Pancreas (tissue), 10 donors: ENCODE measurements at regions not wholly inside any gene's neighbourhood (a gene's known extent, or its start where the extent isn't known, plus 50 kb on each side); places are given as distances from the start of the nearest gene placed in this dataset.

ENCODE experiments used
- ATAC-seq, 4 donors: fragments of 200-7000 bp; cut with Tn5 transposase; one replicate each; pipeline versions ENCODE4 v1.8.0 to v1.9.1; 2020; ENCODE audit warnings: mild to moderate bottlenecking in 4 of 4, moderate library complexity in 4 of 4
- DNase-seq, 6 donors: peaks; one replicate each; pipeline ENCODE4 v3.0.0-alpha.2; 2020
- FAIRE-seq: peaks from 2 replicates; lab custom pipeline; 2012; peaks lifted over from hg19 to GRCh38; lab: Jason Lieb, UNC
- H3K27ac ChIP-seq, 4 donors: fragments of 200-600 bp; sonication (generic); 1 replicate in 3 of 4; 2 replicates in 1 of 4; pipeline versions ENCODE4 v1.5.0 to v1.8.0; 2020
- H3K27me3 ChIP-seq, 4 donors: fragments of 200-600 bp; one replicate each; pipeline ENCODE4 v1.8.0; 2021
- H3K36me3 ChIP-seq, 3 donors: fragments of 200-600 bp; sonication (generic) in 1 of 3; one replicate each; pipeline versions ENCODE4 v1.5.0 to v1.8.0; 2020 to 2021
- H3K4me1 ChIP-seq, 3 donors: fragments of 200-600 bp; one replicate each; pipeline ENCODE4 v1.8.0; 2021
- H3K4me3 ChIP-seq, 4 donors: fragments of 200-600 bp; sonication (generic) in 2 of 4; one replicate each; pipeline versions ENCODE4 v1.5.0 to v1.8.0; 2020 to 2021
- H3K9me3 ChIP-seq, 4 donors: fragments of 200-600 bp; one replicate each; pipeline ENCODE4 v1.8.0; 2021
- WGBS, 2 donors: extraction: QIAGEN DNeasy Blood & Tissue Kit; methylation state at CpG; one replicate each; pipeline ENCODE4 v1.1.7; 2013; 5-methylcytosine and 5-hydroxymethylcytosine counted together
- intact Hi-C, 3 donors: fragments of 100-400 bp; cut with DNase I; formaldehyde crosslinking; loops; one replicate each; pipeline versions ENCODE4 v1.11.1 to v1.14.2; 2022
- TF ChIP-seq, protein P1 (sequence below), 4 donors: fragments of 200-600 bp; sonication (generic) in 3 of 4; IDR thresholded peaks; one replicate each; pipeline versions ENCODE4 v1.5.0 to v1.8.0; 2021; ENCODE audit warnings: antibody characterized with exemption in 4 of 4
- donor health status: healthy with polysubstance abuse.
- donor health status: DM: no; HTN: no; CAD: no; lungs with moderate emphysema.
- donor health status: DM: no; HTN: no; CAD: no.
- donor health status: control.
- donor health status: control.
- donor health status: Bipolar disorder and iron deficiency.
- donor health status: DM: yes; HTN: yes; CAD: no.
- donor health status: DM: no; HTN: no; CAD: no.
- donor health status: DM: no; HTN: no; CAD: no.
- donor health status: DM: yes; HTN: yes; CAD: no.

DNA sequence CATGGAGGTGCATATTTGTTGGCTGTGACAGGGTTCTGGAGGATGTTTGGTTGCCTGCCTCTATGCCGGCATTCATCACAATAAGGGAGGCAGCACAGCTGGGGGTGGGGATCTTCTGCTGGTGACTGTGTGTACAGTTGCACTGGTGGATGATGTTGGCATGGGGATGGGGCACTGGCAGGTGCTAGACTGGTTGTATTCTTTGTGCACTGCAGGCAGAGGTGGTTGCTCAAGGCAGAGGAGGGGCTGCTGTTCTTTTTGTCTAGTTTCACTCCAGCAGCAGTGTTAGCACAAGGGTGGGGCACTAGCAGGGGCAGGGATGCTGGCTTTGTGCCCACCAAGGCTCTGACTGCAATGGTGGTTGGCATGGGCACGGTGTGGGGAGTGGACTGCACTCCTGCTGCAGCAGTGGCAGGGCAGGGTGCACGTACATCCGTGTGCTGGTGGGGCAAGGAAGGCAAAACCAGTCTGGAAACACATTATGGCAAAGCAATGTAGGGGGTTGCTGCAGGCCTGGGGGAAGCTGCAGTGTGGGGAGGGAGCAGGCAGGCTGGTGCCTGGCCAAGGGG is 69.3 kb downstream of the ISOC1 start:
- intact Hi-C loops, result no loop called here
- FAIRE-seq, result no peak
- no peak for ATAC-seq

GRCh38 chr5:129170050-129170449 is 75.5 kb downstream of the ISOC1 start:
- ATAC-seq (no peak), FAIRE-seq (no peak), DNase-seq (no peak)
- TF ChIP-seq, protein P1, sequence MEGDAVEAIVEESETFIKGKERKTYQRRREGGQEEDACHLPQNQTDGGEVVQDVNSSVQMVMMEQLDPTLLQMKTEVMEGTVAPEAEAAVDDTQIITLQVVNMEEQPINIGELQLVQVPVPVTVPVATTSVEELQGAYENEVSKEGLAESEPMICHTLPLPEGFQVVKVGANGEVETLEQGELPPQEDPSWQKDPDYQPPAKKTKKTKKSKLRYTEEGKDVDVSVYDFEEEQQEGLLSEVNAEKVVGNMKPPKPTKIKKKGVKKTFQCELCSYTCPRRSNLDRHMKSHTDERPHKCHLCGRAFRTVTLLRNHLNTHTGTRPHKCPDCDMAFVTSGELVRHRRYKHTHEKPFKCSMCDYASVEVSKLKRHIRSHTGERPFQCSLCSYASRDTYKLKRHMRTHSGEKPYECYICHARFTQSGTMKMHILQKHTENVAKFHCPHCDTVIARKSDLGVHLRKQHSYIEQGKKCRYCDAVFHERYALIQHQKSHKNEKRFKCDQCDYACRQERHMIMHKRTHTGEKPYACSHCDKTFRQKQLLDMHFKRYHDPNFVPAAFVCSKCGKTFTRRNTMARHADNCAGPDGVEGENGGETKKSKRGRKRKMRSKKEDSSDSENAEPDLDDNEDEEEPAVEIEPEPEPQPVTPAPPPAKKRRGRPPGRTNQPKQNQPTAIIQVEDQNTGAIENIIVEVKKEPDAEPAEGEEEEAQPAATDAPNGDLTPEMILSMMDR (IDR thresholded peaks at IDR 0.05), result no peak
- no peaks in the 10 kb centered on the region for H3K4me1 ChIP-seq
- no peak overlapping the region for H3K27ac ChIP-seq
- no peaks in the 10 kb centered on the region for H3K27me3 ChIP-seq
- intact Hi-C loops, result no loop called here
- 70 to 77% methylated on average over 1 of the region's 1 CpG for WGBS, 2 donors
- H3K9me3 ChIP-seq, result no peaks in the 10 kb centered on the region
- H3K36me3 ChIP-seq, result no peaks in the 10 kb centered on the region
- H3K4me3 ChIP-seq, result no peak overlapping the region

More for the DNA sequence above, 69.3 kb downstream of the ISOC1 start:
- H3K4me1 ChIP-seq, result no peaks in the 10 kb centered on the region
- H3K27me3 ChIP-seq, result no peaks in the 10 kb centered on the region
- DNase-seq, result peak in 2 of 6 donors; percentile 15 to 26
- TF ChIP-seq, protein P1 (IDR thresholded peaks at IDR 0.05), result no peak
- no peak overlapping the region for H3K27ac ChIP-seq
- no peak overlapping the region for H3K4me3 ChIP-seq
- H3K36me3 ChIP-seq, result no peaks in the 10 kb centered on the region
- no peaks in the 10 kb centered on the region for H3K9me3 ChIP-seq
- 85 to 90% methylated on average over 4 of the region's 4 CpGs for WGBS, 2 donors

DNA sequence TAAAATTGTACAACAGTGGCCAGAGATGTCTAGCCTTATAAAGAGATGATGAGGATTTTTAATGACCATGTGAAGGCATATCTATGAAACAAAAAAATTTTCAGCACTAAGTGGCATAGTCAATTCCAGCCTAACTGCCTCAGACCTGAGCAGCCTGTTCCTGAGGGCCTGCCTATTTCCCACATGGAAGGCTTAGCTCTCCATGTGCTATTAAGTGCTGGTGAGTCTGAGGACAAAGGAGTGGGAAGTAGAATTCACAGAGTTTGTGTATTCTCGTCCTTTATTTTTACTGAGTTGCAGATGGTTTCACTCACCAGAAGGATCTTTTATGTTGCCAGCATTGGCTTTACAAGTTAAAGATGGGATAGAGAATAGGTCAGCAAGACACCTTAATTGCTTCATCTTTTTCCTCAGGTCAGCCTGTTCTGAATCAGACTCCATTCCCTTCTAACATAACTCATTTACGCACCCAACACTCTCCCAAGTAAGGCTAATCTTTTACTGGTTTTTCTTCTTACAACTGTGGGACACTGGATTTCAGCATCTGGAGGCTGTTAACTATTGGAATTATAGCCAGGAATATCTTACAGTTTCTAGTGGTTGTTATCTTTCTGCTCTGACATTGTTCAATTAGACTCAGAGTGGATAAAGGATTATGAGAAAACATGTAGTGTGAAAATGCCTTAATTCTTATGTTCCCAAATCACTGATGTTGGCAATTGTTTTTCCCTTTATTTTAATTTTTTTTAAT is 76.8 kb downstream of the ISOC1 start:
- FAIRE-seq (no peak), DNase-seq (no peak), ATAC-seq (no peak)
- Histone ChIP-seq H3K36me3 (no peaks in the 10 kb centered on the region), H3K27me3 (no peaks in the 10 kb centered on the region), H3K4me3 (no peak overlapping the region), H3K4me1 (no peaks in the 10 kb centered on the region), H3K27ac (no peak overlapping the region), H3K9me3 (no peaks in the 10 kb centered on the region)
- TF ChIP-seq, protein P1 (IDR thresholded peaks at IDR 0.05), result no peak
- intact Hi-C loops, result no loop called here
- WGBS, 2 donors, result 84 to 87% methylated on average over 2 of the region's 2 CpGs

DNA sequence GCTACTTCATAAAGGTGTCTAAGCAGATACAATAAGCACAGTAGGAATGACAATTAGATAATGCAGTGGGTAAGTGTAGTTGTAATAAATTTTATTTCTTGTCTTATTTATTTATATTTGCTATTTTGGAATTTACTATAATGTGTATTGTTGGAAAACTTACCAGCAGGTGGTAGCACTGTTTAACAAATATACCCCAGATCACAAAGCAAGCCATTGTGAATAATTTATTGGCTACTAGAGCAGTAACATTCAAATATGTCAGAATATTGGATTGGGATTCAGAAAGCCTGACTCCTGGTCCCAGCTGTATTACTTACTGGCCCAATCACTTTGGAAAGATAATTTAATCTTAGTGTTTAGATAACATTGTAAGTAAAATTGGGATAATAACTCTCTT is 78.0 kb downstream of the ISOC1 start:
- DNase-seq, result no peak
- no peak for ATAC-seq
- Histone ChIP-seq H3K9me3 (no peaks in the 10 kb centered on the region), H3K4me1 (no peaks in the 10 kb centered on the region), H3K27ac (no peak overlapping the region), H3K4me3 (no peak overlapping the region), H3K36me3 (no peaks in the 10 kb centered on the region), H3K27me3 (no peaks in the 10 kb centered on the region)
- intact Hi-C loops, result no loop called here
- TF ChIP-seq, protein P1 (IDR thresholded peaks at IDR 0.05), result no peak
- FAIRE-seq, result no peak

DNA sequence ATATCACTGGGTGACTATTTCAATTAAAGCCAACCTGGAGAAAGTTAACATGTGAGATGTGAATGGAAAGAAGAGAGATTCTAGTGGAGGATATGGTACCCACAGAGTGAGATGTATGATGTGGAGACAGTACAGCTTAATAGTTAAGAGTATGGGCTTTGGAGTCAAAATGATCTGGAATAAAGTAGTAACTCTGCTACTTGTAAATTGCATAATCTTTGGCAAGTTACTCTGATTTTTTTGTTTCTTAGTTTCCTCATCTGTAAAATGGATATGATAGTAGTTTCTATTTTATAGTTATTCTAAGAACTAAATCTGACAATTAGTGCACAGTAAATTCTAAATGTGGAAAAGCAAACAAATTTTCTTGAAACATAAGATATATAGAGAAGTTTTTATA is 79.2 kb downstream of the ISOC1 start:
- Histone ChIP-seq H3K4me1 (no peaks in the 10 kb centered on the region), H3K36me3 (no peaks in the 10 kb centered on the region), H3K27me3 (no peaks in the 10 kb centered on the region), H3K9me3 (no peaks in the 10 kb centered on the region), H3K27ac (no peak overlapping the region), H3K4me3 (no peak overlapping the region)
- no peak for FAIRE-seq
- no peak for ATAC-seq
- no peak for DNase-seq
- intact Hi-C loops, result no loop called here
- TF ChIP-seq, protein P1 (IDR thresholded peaks at IDR 0.05), result no peak
